ENCODE measurements at regions not wholly inside any gene's neighbourhood (a gene's known extent, or its start where the extent isn't known, plus 50 kb on each side); places are given as distances from the start of the nearest gene placed in this dataset.
"Not testable (repeated sequence)": the region's sequence is repeated elsewhere in the genome, so short reads cannot be mapped to it uniquely, and the experiment has no call there.

DNA sequence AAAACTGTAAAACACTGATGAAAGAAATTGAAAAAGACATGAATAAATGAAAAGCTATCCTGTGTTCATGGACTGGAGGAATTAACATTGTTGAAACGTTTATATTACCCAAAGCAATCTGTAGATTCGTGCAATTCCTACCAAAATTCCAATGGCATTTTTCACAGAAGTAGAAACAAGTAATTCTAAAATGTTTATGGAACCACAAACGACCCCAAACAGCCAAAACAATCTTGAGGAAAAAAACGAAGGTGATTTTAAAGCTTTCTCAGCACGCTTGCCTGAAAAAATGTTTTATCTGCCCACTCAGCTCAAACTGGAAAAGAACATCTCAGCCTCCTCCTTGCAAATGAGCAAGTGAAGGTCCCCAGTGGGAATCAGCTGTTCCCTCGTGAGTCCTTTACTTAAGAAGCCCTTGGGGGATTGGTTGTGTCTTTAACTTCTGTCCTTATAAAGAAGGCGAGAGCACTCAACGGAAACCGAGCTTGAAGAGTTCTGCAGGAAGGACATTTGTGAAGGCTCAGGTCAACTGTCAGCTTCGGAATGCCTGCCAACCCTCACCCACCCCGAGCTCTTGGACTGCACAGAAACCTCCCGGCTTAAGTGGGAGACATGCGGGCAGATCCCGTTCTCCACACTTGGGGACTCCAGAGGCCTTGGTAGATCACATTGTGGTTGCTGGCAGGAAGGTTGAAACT is 256.0 kb upstream of the IRS2 start:
- WGBS (ENCODE audit: extremely low coverage, insufficient read length, low lambda C conversion rate) = no CpG with 5 or more reads among the region's 14 CpGs
- H3K9ac ChIP-seq (ENCODE audit: extremely low read depth, insufficient read length, low read length) = no peak overlapping the region
- no peak overlapping the region for H3K27ac ChIP-seq (ENCODE audit: insufficient read length, low read depth, low read length)
- Mint-ChIP-seq H3K27ac (no peak overlapping the region), H3K9me3 (peaks cover 0 to 2% of the 10 kb centered on the region in 2 experiments; a peak in 1 of 5 replicates), H3K27me3 (ENCODE audit: low read depth) (peaks cover 14% of the 10 kb centered on the region), H3K4me3 (no peak overlapping the region), H3K36me3 (ENCODE audit: insufficient read depth in 1 of 3, low read depth in 3 of 3) (0 out of 7 replicates have a peak, but pooled peaks cover 0 to 1% (median 0%) of the 10 kb centered on the region in 3 experiments), H3K4me1 (peaks cover 17 to 21% of the 10 kb centered on the region in 2 experiments)
- no peak overlapping the region for H4K5ac ChIP-seq (ENCODE audit: insufficient read length, low read depth, low read length)
- no peak overlapping the region for H3K56ac ChIP-seq (ENCODE audit: insufficient read length, low read depth, low read length)
- no peak overlapping the region for H3K4me2 ChIP-seq (ENCODE audit: insufficient read depth, insufficient read length, low read length)
- H3T11ph ChIP-seq (ENCODE audit: low read length) = no peak overlapping the region
- DNase-seq = no peak
- H4K8ac ChIP-seq (replicated peaks; ENCODE audit: insufficient read length, low read depth, low read length) = no peak overlapping the region
- H3K4me1 ChIP-seq (ENCODE audit: insufficient read depth, low read length) = peaks cover 3% of the 10 kb centered on the region; the same call in 1 of the 2 replicates
- no peaks in the 10 kb centered on the region for H3K23me2 ChIP-seq (ENCODE audit: insufficient read length, low read depth, low read length, poor library complexity, severe bottlenecking)
- no peak overlapping the region for H3K23ac ChIP-seq (ENCODE audit: insufficient read length, low read depth, low read length)
- H3K27me3 ChIP-seq (ENCODE audit: insufficient read depth, low read length) = no peaks in the 10 kb centered on the region
- H2BK120ac ChIP-seq (ENCODE audit: low read depth, low read length, poor library complexity, severe bottlenecking) = no peak overlapping the region
- no peak overlapping the region for H4K91ac ChIP-seq (ENCODE audit: insufficient read length, low read depth, low read length)
- H3K4ac ChIP-seq (ENCODE audit: low read depth, low read length) = no peak overlapping the region
- H2BK12ac ChIP-seq (ENCODE audit: insufficient read length, low read depth, low read length) = no peak overlapping the region
- no peaks in the 10 kb centered on the region for H3K79me2 ChIP-seq (ENCODE audit: insufficient read depth, low read length)
- TF ChIP-seq, protein P1, sequence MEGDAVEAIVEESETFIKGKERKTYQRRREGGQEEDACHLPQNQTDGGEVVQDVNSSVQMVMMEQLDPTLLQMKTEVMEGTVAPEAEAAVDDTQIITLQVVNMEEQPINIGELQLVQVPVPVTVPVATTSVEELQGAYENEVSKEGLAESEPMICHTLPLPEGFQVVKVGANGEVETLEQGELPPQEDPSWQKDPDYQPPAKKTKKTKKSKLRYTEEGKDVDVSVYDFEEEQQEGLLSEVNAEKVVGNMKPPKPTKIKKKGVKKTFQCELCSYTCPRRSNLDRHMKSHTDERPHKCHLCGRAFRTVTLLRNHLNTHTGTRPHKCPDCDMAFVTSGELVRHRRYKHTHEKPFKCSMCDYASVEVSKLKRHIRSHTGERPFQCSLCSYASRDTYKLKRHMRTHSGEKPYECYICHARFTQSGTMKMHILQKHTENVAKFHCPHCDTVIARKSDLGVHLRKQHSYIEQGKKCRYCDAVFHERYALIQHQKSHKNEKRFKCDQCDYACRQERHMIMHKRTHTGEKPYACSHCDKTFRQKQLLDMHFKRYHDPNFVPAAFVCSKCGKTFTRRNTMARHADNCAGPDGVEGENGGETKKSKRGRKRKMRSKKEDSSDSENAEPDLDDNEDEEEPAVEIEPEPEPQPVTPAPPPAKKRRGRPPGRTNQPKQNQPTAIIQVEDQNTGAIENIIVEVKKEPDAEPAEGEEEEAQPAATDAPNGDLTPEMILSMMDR (conservative IDR thresholded peaks at IDR 0.05) = no peak
- H2BK15ac ChIP-seq (ENCODE audit: low read depth, low read length) = no peak overlapping the region
- no peaks in the 10 kb centered on the region for H4K20me1 ChIP-seq (ENCODE audit: control insufficient read depth, insufficient read depth, insufficient read length)
- no peak overlapping the region for H3K18ac ChIP-seq (ENCODE audit: insufficient read length, low read depth, low read length)
- H3K9me3 ChIP-seq (ENCODE audit: control insufficient read depth, low read depth, low read length) = no peaks in the 10 kb centered on the region
- H3K79me1 ChIP-seq (ENCODE audit: insufficient read depth, low read depth, low read length, poor library complexity, severe bottlenecking) = no peaks in the 10 kb centered on the region
- H2BK20ac ChIP-seq (ENCODE audit: low read depth, low read length, poor library complexity, severe bottlenecking) = no peak overlapping the region
- no peak overlapping the region for H2AFZ ChIP-seq (ENCODE audit: low read length)
- no peak overlapping the region for H2AK5ac ChIP-seq (ENCODE audit: insufficient read length, low read length)
- H2BK5ac ChIP-seq (ENCODE audit: insufficient read length, low read length) = no peak overlapping the region
- H3K14ac ChIP-seq (ENCODE audit: insufficient read depth, low read length) = no peak overlapping the region

- not testable (repeated sequence) for H4K8ac ChIP-seq (replicated peaks; ENCODE audit: insufficient read length, low read depth, low read length); H3K9me3 Mint-ChIP-seq; H2BK20ac ChIP-seq (ENCODE audit: low read depth, low read length, poor library complexity, severe bottlenecking); H4K91ac ChIP-seq (ENCODE audit: insufficient read length, low read depth, low read length); H2BK12ac ChIP-seq (ENCODE audit: insufficient read length, low read depth, low read length); H2BK120ac ChIP-seq (ENCODE audit: low read depth, low read length, poor library complexity, severe bottlenecking); H2BK5ac ChIP-seq (ENCODE audit: insufficient read length, low read length); H3K4me3 Mint-ChIP-seq; H2BK15ac ChIP-seq (ENCODE audit: low read depth, low read length); H3K4ac ChIP-seq (ENCODE audit: low read depth, low read length); H3K27ac Mint-ChIP-seq; H3K27ac ChIP-seq (ENCODE audit: insufficient read length, low read depth, low read length); H3K9ac ChIP-seq (ENCODE audit: extremely low read depth, insufficient read length, low read length); H3K27me3 ChIP-seq (ENCODE audit: insufficient read depth, low read length); H4K20me1 ChIP-seq (ENCODE audit: control insufficient read depth, insufficient read depth, insufficient read length); H2AK5ac ChIP-seq (ENCODE audit: insufficient read length, low read length); H3K23ac ChIP-seq (ENCODE audit: insufficient read length, low read depth, low read length); H3K79me1 ChIP-seq (ENCODE audit: insufficient read depth, low read depth, low read length, poor library complexity, severe bottlenecking); H3K79me2 ChIP-seq (ENCODE audit: insufficient read depth, low read length); H4K5ac ChIP-seq (ENCODE audit: insufficient read length, low read depth, low read length); H3K9me3 ChIP-seq (ENCODE audit: control insufficient read depth, low read depth, low read length); H3T11ph ChIP-seq (ENCODE audit: low read length); H3K14ac ChIP-seq (ENCODE audit: insufficient read depth, low read length); H3K36me3 Mint-ChIP-seq (ENCODE audit: insufficient read depth in 1 of 3, low read depth in 3 of 3); H2AFZ ChIP-seq (ENCODE audit: low read length); DNase-seq; H3K56ac ChIP-seq (ENCODE audit: insufficient read length, low read depth, low read length); H3K4me1 ChIP-seq (ENCODE audit: insufficient read depth, low read length); H3K4me2 ChIP-seq (ENCODE audit: insufficient read depth, insufficient read length, low read length); H3K18ac ChIP-seq (ENCODE audit: insufficient read length, low read depth, low read length); H3K23me2 ChIP-seq (ENCODE audit: insufficient read length, low read depth, low read length, poor library complexity, severe bottlenecking)
- peaks cover 15 to 18% of the 10 kb centered on the region in 2 experiments for H3K4me1 Mint-ChIP-seq
- peaks cover 14% of the 10 kb centered on the region for H3K27me3 Mint-ChIP-seq (ENCODE audit: low read depth)
- WGBS (ENCODE audit: extremely low coverage, insufficient read length, low lambda C conversion rate) = no CpG with 5 or more reads among the region's 4 CpGs
Measured at GRCh38 chr13:110041638-110042037, 255.3 kb upstream of the IRS2 start.
